Panc1 (cell line): ENCODE measurements at regions not wholly inside any gene's neighbourhood (a gene's known extent, or its start where the extent isn't known, plus 50 kb on each side); places are given as distances from the start of the nearest gene placed in this dataset.

ENCODE experiments used
- POLR2AphosphoS5 ChIP-seq: IDR thresholded peaks from 2 replicates; pipeline ENCODE4 v1.6.1; 2012; ENCODE audit warnings: mild to moderate bottlenecking, low read depth, low read length, moderate library complexity
- REST ChIP-seq, 2 experiments: IDR thresholded peaks; 2 replicates each; pipeline ENCODE4 v1.6.1; 2011 to 2012; ENCODE audit warnings: low read depth in 2 of 2, control low read depth in 1 of 2, low read length in 1 of 2, mild to moderate bottlenecking in 1 of 2, moderate library complexity in 1 of 2; ENCODE audit not compliant: insufficient read depth in 1 of 2
- SIN3A ChIP-seq: IDR thresholded peaks from 2 replicates; pipeline ENCODE4 v1.6.1; 2012; ENCODE audit warnings: low read depth, mild to moderate bottlenecking, low read length, moderate library complexity, borderline replicate concordance; ENCODE audit not compliant: insufficient read depth
- TF ChIP-seq, protein P1 (sequence below): fragments of 450-650 bp; IDR thresholded peaks from 2 replicates; pipeline ENCODE4 v1.5.1; 2017; ENCODE audit warnings: mild to moderate bottlenecking

DNA sequence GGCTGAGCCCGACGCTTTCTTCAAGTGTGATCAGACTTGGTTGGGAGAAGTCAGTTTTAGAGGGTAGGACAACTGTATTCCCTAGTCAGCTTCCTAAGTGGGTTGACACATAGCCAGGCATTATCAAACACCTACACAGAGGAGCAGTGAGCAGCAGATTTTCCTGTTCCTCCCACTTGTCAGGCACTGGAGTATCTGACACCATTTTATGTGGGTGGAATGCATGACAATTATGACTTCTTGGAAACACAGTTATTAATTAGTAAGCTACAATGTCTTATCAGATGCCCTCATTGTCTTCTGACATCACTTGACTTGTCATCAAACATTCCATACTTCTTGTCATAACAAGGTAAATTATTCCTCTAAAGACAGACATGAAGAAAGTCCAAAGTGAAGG lies 124.9 kb downstream of the IRX2 start:
- TF ChIP-seq, protein P1, sequence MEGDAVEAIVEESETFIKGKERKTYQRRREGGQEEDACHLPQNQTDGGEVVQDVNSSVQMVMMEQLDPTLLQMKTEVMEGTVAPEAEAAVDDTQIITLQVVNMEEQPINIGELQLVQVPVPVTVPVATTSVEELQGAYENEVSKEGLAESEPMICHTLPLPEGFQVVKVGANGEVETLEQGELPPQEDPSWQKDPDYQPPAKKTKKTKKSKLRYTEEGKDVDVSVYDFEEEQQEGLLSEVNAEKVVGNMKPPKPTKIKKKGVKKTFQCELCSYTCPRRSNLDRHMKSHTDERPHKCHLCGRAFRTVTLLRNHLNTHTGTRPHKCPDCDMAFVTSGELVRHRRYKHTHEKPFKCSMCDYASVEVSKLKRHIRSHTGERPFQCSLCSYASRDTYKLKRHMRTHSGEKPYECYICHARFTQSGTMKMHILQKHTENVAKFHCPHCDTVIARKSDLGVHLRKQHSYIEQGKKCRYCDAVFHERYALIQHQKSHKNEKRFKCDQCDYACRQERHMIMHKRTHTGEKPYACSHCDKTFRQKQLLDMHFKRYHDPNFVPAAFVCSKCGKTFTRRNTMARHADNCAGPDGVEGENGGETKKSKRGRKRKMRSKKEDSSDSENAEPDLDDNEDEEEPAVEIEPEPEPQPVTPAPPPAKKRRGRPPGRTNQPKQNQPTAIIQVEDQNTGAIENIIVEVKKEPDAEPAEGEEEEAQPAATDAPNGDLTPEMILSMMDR: no peak
- TF ChIP-seq REST (IDR thresholded peaks at IDR 0.05; ENCODE audit: insufficient read depth in 1 of 2, low read depth in 2 of 2, low read length in 1 of 2) (no peak), POLR2AphosphoS5 (no peak), SIN3A (no peak)
